Globus pallidus (tissue), 1 donor: ENCODE measurements at regions not wholly inside any gene's neighbourhood (a gene's known extent, or its start where the extent isn't known, plus 50 kb on each side); places are given as distances from the start of the nearest gene placed in this dataset.
"Not testable (repeated sequence)": the region's sequence is repeated elsewhere in the genome, so short reads cannot be mapped to it uniquely, and the experiment has no call there.

Source experiments
- DNase-seq: peaks from one replicate; pipeline ENCODE4 v3.0.0-alpha.2; 2015; ENCODE audit warnings: low spot score

- no peak for DNase-seq
Observed at GRCh38 chr5:86671536-86671935, 53.8 kb downstream of the COX7C start.

GRCh38 chr5:86674069-86674468 is 56.3 kb downstream of the COX7C start:
- no peak for DNase-seq

- DNase-seq = no peak
Observed at GRCh38 chr5:86675311-86675710, 57.6 kb downstream of the COX7C start.

GRCh38 chr5:86679529-86679928 is 61.8 kb downstream of the COX7C start:
- DNase-seq = peak; percentile 66

GRCh38 chr5:86679949-86680348 is 62.2 kb downstream of the COX7C start:
- no peak for DNase-seq

- DNase-seq = no peak
Observed at GRCh38 chr5:86684222-86684621, 66.5 kb downstream of the COX7C start.

GRCh38 chr5:86686046-86686445 is 68.3 kb downstream of the COX7C start:
- no peak for DNase-seq

- no peak for DNase-seq
Observed at GRCh38 chr5:86688406-86688805, 70.7 kb downstream of the COX7C start.

- DNase-seq = no peak
Observed at GRCh38 chr5:86689103-86689729, 71.5 kb downstream of the COX7C start.

- DNase-seq = no peak
Observed at GRCh38 chr5:86709157-86709881, 91.6 kb downstream of the COX7C start.

GRCh38 chr5:86716121-86716520 is 98.4 kb downstream of the COX7C start:
- DNase-seq = no peak

- DNase-seq = not testable (repeated sequence)
Observed at GRCh38 chr5:86731319-86732117, 113.8 kb downstream of the COX7C start.

GRCh38 chr5:86735370-86735769 is 117.6 kb downstream of the COX7C start:
- DNase-seq = no peak

- DNase-seq = no peak
Observed at GRCh38 chr5:86737579-86737978, 119.8 kb downstream of the COX7C start.

GRCh38 chr5:86748538-86749105 is 130.9 kb downstream of the COX7C start:
- no peak for DNase-seq

GRCh38 chr5:86749841-86750240 is 132.1 kb downstream of the COX7C start:
- DNase-seq = no peak

- no peak for DNase-seq
Observed at GRCh38 chr5:86756839-86757238, 139.1 kb downstream of the COX7C start.

- no peak for DNase-seq
Observed at GRCh38 chr5:86757824-86758223, 140.1 kb downstream of the COX7C start.

GRCh38 chr5:86760661-86761060 is 142.9 kb downstream of the COX7C start:
- no peak for DNase-seq

- DNase-seq = no peak
Observed at GRCh38 chr5:86763929-86764328, 146.2 kb downstream of the COX7C start.

GRCh38 chr5:86765778-86766502 is 148.2 kb downstream of the COX7C start:
- DNase-seq = peak; percentile 1

GRCh38 chr5:86768699-86769202 is 151.0 kb downstream of the COX7C start:
- no peak for DNase-seq
